NCI-H128 (cell line): ENCODE measurements at regions not wholly inside any gene's neighbourhood (a gene's known extent, or its start where the extent isn't known, plus 50 kb on each side); places are given as distances from the start of the nearest gene placed in this dataset.
"Not testable (repeated sequence)": the region's sequence is repeated elsewhere in the genome, so short reads cannot be mapped to it uniquely, and the experiment has no call there.

Experiments used
- DNase-seq: peaks from one replicate; lab custom pipeline; 2025; ENCODE audit not compliant: unreplicated experiment; lab: John Stamatoyannopoulos, UW

GRCh38 chr1:222470252-222470805, 77.6 kb downstream of the HHIPL2 start:
- not testable (repeated sequence) for DNase-seq

GRCh38 chr1:222466150-222466865, 81.6 kb downstream of the HHIPL2 start:
- no peak for DNase-seq

- DNase-seq: peak; percentile 58
These were observed 82.5 kb downstream of the HHIPL2 start for GRCh38 chr1:222465211-222466041.

GRCh38 chr1:222464841-222465210, 83.1 kb downstream of the HHIPL2 start:
- no peak for DNase-seq

GRCh38 chr1:222463059-222463730, 84.7 kb downstream of the HHIPL2 start:
- DNase-seq: no peak

- DNase-seq: no peak
These were observed 85.3 kb downstream of the HHIPL2 start for GRCh38 chr1:222462601-222463000.

GRCh38 chr1:222461941-222462340, 86.0 kb downstream of the HHIPL2 start:
- no peak for DNase-seq

GRCh38 chr1:222459652-222460051, 88.3 kb downstream of the HHIPL2 start:
- DNase-seq: no peak

GRCh38 chr1:222457513-222457912, 90.4 kb downstream of the HHIPL2 start:
- no peak for DNase-seq

- DNase-seq: no peak
These were observed 90.8 kb downstream of the HHIPL2 start for GRCh38 chr1:222457084-222457483.

GRCh38 chr1:222455188-222455879, 92.6 kb downstream of the HHIPL2 start:
- DNase-seq: peak; percentile 68

- DNase-seq: no peak
These were observed 93.1 kb downstream of the HHIPL2 start for GRCh38 chr1:222454782-222455181.

GRCh38 chr1:222454186-222454585, 93.7 kb downstream of the HHIPL2 start:
- DNase-seq: no peak

GRCh38 chr1:222452031-222452430, 95.9 kb downstream of the HHIPL2 start:
- no peak for DNase-seq

- no peak for DNase-seq
These were observed 104.3 kb downstream of the HHIPL2 start for GRCh38 chr1:222443566-222443965.

GRCh38 chr1:222441066-222441465, 106.8 kb downstream of the HHIPL2 start:
- DNase-seq: no peak

- DNase-seq: no peak
These were observed 123.1 kb downstream of the HHIPL2 start for GRCh38 chr1:222424826-222425225.

- DNase-seq: no peak
These were observed 126.5 kb downstream of the HHIPL2 start for GRCh38 chr1:222421380-222421779.

GRCh38 chr1:222420633-222421032, 127.3 kb downstream of the HHIPL2 start:
- no peak for DNase-seq

GRCh38 chr1:222418654-222419053, 129.2 kb downstream of the HHIPL2 start:
- no peak for DNase-seq

- no peak for DNase-seq
These were observed 130.6 kb downstream of the HHIPL2 start for GRCh38 chr1:222417264-222417663.
